ENCODE measurements at regions not wholly inside any gene's neighbourhood (a gene's known extent, or its start where the extent isn't known, plus 50 kb on each side); places are given as distances from the start of the nearest gene placed in this dataset.

- no peak for TF ChIP-seq CTCF (IDR thresholded peaks at IDR 0.05)
- no peak for TF ChIP-seq POLR2A (IDR thresholded peaks at IDR 0.05)
Measured at GRCh38 chr4:65019775-65020174, 610.5 kb upstream of the TECRL start.

All from uterus (tissue), 2 donors.